ENCODE measurements at regions not wholly inside any gene's neighbourhood (a gene's known extent, or its start where the extent isn't known, plus 50 kb on each side); places are given as distances from the start of the nearest gene placed in this dataset.
"Not testable (repeated sequence)": the region's sequence is repeated elsewhere in the genome, so short reads cannot be mapped to it uniquely, and the experiment has no call there.

- no peak for DNase-seq
These were observed 91.1 kb downstream of the NIBAN1 start for GRCh38 chr1:184882957-184883815.

DNA sequence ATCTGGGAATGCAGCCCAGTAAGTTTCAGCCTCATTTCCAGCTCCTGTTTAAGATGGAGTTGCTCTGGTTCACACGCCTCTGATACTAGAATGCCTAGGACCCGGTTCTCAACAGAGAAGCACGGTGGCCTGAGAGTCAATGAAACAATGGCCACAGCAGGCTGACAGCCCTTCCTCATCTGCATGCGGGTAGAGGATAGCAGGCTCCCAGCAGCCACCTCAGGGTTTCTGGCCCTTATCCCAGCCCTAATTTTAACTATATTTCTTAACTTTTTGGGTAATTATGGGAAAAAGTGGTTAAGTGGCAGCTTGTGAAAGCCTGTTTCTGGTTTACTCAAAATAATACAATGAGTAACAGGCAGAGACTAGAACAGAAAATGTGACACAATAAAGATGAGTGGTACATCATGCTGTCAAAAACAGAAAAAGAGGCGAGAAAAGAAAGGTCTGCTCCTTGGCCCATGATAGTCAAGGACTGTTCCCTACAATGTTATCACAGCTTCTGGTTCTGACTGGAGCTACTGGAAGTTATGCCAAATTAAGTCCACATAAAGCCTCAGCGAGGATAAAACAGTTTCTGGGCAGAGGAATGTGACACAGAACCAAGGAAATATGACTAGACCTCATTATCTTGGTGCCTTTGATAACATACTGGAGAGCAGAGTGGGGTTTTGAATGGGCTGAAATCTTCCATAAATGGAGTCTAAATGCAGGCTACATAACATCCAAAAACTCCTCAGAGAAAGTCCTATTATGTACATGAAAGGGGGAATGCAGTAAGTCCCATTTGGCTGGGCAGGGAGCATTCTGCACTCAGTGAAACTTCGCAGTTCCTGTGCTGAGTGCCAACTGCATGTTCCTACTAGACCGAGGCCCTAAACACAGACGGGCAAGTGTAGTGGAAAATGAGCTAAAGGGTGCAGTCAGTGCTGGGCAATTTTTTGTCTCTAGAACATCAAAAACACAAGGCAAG lies 92.1 kb downstream of the NIBAN1 start:
- no peak for DNase-seq

DNA sequence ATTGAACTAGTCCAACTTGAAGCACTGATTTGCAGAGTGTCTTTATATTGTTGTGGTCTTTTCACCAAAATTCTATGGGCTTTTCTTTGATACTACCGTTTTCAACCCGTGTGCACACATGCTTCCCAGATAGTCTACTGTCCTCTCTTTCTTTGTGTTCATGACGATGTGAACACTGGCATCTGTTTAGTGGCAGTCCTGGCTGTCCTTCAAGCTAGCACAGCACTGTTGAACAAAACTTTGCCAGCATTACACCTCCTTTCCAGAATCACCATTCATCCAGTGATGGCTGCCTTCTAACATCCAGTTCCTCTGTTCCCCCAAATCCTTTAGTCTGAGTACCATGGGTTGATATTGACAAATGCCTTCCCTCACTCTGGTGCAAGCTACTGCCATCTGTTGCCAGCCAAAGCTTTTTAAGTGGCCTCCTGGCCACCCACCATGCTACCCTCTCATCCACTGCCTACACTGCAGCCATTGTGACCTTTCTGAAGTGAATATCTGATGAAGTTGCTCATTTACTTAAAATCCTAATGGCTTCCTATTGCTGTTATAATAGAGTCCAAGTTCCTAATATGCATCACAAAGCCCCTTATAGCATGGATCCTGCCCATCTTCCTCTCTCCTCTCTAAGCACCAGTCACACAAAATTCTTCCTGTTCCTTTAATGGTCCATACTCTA lies 94.3 kb downstream of the NIBAN1 start:
- DNase-seq: no peak

- no peak for DNase-seq
These were observed 95.7 kb downstream of the NIBAN1 start for GRCh38 chr1:184878602-184879001.

DNA sequence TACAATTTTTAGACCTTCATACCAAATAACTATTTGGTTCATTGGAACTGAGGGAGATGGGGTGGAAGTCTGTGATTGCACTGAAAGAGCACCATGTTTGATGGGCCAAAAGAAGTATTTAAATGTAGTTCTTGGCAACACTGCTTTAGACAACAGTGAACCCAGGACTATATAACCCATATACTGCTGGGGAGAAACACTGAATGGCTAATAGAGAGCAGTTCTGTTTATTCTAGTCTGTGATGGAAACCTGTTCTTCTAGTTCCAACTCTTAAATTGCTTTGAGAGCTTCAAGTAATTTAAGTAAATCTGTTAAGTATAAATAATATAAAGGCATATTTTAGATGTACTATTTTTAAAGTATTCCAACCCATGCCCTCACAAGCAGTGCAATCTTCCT lies 96.3 kb downstream of the NIBAN1 start:
- DNase-seq: no peak

DNA sequence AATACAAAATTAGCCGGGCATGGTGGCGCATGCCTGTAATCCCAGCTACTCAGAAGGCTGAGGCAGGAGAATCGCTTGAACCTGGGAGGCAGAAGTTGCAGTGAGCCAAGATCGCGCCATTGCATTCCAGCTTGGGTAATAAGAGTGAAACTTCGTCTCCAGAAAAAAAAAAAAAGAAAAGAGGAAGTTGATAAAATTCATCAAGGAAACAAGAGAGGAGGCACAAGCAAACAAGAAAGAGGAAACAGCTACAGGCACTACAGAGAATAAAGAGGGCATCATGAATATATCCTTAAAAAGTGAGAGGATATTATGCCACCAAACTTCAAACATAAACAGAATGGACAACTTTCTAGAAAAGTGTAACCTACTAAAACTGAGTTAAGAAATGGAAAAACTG lies 98.3 kb downstream of the NIBAN1 start:
- not testable (repeated sequence) for DNase-seq

DNA sequence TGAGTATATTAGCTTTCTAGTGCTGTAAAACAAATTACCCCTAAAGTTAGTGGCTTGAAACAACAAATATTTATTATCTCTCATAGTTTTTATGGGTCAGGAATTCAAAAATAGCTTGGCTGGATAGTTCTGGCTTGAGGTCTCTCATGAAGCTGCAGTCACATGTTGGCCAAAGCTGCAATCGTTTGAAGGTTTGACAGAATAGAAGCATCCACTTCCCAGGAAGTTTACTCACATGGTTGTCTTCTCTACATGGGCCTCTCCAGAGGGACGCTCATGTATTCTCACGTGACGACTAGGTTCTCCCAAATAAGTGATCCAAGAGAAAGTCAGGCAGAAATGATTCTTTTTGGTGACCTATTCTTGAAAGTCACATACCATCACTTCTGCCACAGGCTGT lies 99.1 kb downstream of the NIBAN1 start:
- no peak for DNase-seq

DNA sequence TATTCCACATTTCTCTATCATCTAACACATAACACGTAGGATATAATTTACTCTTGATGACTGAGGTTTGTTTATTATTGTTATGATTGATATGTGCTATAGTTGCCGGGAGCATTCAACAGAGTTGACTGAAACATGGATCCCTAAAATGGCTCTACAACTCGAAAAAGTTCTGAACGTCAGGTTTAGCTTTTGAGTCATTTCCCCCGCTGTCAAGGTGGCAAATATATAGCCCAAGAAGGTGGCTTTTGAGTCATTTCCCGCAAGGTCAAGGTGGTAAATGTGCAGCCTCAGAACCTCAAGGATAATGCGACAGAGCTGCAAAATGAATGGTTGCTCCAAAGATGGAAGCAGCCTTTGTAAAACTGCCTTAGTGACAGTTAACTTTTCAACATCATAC lies 104.0 kb downstream of the NIBAN1 start:
- no peak for DNase-seq

DNA sequence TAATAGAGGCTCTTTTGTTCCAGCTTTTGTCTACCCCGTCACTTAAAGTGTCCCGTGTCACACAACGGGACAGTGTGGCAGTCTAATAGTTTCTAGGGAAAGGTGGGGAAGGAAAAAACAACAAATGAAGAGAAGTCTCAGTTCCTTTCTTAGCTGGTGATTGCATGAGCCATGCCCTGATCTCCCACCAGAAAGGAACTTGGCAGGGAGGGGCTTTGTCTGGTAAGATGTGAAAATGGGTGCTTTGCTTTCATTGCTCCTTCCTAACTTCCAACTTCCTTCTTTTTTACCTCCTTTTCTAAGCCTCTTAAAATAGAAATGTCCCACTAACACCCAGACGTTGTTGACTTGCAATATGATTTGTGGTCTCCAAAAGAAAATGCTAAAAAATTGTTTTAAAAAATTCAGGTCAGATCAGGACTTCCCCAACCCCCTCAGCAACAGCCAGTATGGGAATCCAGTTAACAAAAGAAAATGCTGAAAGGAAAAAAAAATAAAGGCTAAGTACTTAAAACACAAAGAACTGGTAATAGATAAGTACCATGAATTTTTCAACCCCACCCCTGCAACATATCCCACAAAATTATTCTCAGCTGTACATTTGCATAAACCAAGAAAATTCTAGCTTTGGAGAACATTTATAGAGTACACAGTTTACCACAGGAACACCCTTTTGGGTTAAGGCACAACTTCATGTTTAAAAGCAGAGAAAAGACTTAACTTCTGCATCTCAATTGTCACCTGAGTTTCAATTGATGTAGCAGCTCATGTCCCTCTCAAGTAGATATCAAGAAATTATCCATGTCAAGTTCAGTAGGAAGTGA lies 106.2 kb downstream of the NIBAN1 start:
- DNase-seq: no peak

DNA sequence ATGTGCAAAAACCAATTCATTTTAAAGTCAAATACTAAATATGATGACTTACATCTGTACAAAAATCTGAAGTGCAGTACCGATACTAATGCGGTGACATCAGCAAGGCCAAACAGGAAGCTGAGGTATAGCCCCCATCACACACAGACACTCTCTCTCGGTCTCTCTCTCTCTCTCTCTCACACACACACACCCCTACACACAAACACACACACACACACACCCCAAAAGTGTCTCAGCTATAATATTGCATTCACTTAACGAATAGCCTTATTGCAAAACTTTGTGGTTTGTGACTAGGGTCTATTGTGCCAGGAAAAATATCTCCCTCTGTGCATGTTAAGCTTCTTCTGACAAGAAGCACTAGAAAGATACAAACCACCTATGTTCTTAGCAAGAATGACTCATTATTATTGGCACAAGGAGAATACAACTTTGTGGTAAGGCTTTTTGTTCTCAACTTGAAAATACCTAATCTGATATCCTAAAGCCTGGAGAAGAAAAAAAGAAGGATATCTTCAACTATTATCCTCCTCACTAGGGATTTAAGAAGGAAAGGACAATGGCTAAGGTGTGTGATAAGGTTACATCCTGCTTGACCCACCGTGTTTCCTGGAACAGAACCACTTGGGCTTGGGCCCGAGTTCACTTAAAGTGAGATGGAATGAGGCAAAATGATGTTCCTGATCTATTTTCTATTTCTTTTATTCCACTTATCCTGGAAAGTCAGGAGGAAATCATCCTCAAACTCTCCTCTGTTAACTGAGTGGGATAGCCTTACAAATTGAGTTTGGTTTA lies 107.1 kb downstream of the NIBAN1 start:
- DNase-seq: no peak

GRCh38 chr1:184866586-184866985 lies 107.7 kb downstream of the NIBAN1 start:
- DNase-seq: no peak

DNA sequence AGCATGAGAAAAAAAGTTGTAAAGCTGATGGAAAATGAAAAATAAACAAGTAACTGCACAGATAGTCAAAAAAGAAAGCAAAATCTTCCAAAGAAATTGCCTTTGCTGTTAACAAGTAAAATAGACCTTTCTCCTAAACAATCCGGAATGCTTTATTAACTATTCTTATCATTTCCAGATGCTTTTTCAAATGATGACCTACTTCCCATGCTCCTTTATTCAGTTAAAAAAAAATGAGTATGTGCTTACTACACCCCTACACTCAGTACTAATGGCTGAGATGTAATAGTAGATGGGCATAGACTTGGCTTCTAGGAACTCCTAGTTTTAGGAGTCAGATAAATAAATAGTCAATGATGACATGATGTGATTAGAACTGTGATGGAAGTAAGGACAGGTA lies 108.5 kb downstream of the NIBAN1 start:
- no peak for DNase-seq

DNA sequence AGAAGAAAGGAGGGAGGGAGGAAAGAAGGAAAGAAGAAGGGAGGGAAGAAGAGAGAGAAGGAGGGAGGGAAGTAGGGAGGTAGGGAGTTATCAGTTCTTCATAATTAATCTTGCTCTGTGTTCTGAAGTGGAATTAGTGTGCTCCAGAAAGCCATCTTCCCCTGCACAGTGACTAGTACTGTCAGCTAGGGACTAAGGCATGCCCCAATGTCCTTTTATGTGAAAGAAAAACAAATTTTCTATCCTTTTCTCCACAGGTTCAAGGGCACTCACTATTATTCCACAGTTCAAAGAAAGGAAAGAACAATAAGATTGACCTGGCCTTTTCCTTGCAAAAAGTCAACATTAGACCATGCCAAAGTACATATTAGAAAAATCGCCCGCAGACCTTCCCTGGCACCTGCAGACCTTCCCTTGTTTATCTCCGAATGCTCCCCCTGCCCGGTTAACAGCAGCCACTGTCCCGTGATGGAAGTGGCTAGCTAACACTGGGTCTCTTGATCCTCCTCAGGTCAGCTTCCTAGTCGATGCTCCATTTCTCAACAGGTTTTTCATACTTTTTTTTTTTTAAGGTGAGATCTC lies 107.2 kb upstream of the EDEM3 start:
- DNase-seq: no peak

- DNase-seq: no peak
These were observed 106.5 kb upstream of the EDEM3 start for GRCh38 chr1:184860985-184861754.

- no peak for DNase-seq
These were observed 105.9 kb upstream of the EDEM3 start for GRCh38 chr1:184860535-184860934.

- DNase-seq: no peak
These were observed 104.9 kb upstream of the EDEM3 start for GRCh38 chr1:184859381-184860105.

- no peak for DNase-seq
These were observed 103.6 kb upstream of the EDEM3 start for GRCh38 chr1:184858288-184858687.

DNA sequence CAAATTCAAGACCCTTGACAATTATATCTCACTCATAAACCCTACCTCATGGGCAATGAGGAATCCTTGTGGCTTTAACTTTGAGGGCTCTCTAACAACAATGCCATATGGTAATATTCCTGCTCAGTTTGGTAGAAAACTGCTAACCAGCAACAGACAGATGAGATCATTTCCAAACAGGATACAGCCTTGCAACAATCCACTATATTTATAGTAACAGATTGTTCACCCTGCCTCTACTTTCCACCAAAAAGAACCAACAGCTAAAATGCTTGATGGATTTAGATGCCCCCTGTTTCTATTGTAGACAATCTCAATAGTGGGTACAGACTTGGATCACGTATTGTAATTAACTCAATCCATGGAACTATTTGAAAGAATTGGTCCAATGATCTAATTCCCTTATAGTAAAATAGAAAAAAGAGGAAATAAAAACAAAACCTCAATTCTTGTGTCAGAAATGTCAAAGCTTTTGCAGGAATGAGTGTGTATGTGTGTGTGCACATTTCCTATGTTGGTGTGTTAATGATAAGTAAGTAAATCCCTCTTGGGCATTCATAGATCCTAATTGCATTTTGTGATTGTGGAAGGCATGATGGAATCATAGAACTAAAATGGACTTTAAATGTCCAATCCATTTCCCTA lies 100.0 kb upstream of the EDEM3 start:
- no peak for DNase-seq

DNA sequence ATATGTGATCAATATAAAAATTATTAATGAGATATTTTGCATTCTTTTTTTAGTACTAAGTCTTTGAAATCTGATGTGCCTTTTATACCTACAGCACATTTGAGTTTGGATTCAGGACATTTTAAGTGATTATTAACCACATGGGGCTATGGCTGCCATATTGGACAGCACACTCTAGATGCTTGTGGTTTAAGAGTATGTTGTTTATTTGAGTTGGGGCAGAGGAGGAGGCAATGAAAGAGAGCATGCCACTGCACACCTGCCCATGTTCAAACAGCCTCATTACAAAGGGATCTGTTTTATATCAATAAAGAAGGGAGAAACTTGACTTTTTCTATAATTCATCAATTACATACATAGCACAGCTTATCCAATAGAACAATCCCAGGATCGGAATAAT lies 99.4 kb upstream of the EDEM3 start:
- DNase-seq: no peak

All from hindlimb muscle (tissue), 1 donor.